BJ (cell line): ENCODE measurements at regions not wholly inside any gene's neighbourhood (a gene's known extent, or its start where the extent isn't known, plus 50 kb on each side); places are given as distances from the start of the nearest gene placed in this dataset.

Experiments used
- CTCF ChIA-PET: fragments of 350-600 bp; formaldehyde crosslinking; extraction: SDS; loops from one replicate; lab custom pipeline; 2021; ENCODE audit warnings: antibody characterized with exemption, inconsistent platforms; lab: Yijun Ruan, JAX
- POLR2A ChIA-PET: fragments of 300-600 bp; sonication (Branson Sonifier 250); formaldehyde crosslinking; extraction: SDS; loops from one replicate; lab custom pipeline; 2021; ENCODE audit warnings: antibody characterized with exemption; lab: Charles Lee
- DNase-seq: peaks from one replicate; pipeline ENCODE4 v3.0.0-alpha.2; 2011; ENCODE audit warnings: low read depth
- H3K27me3 ChIP-seq: 2 replicates; pipeline ENCODE4 v1.6.0; 2011; ENCODE audit warnings: low read length; ENCODE audit not compliant: control insufficient read depth, insufficient read depth
- H3K36me3 ChIP-seq: 2 replicates; pipeline ENCODE4 v1.5.1; 2011; ENCODE audit warnings: low read length; ENCODE audit not compliant: control insufficient read depth, insufficient read depth
- H3K4me3 ChIP-seq: 2 replicates; pipeline ENCODE4 v1.5.1; 2011; ENCODE audit warnings: low read depth, mild to moderate bottlenecking, control low read depth, low read length
- CTCF ChIP-seq: IDR thresholded peaks from 2 replicates; pipeline ENCODE4 v1.5.1; 2011; ENCODE audit warnings: low read depth, mild to moderate bottlenecking, control low read depth, inconsistent platforms, low read length, moderate library complexity; ENCODE audit not compliant: insufficient read depth

GRCh38 chr1:208526613-208527125 lies 282.5 kb upstream of the PLXNA2 start:
- no peaks in the 10 kb centered on the region for H3K27me3 ChIP-seq
- no peaks in the 10 kb centered on the region for H3K36me3 ChIP-seq
- ChIA-PET POLR2A (no interaction called here), CTCF (interaction anchor here (0.6 kb wide), 1 partner anchor 27 kb away, joined by 6 read pairs; no protein-coding TSS in a partner anchor)
- no peak for DNase-seq
- H3K4me3 ChIP-seq: no peak overlapping the region
- TF ChIP-seq CTCF: no peak

GRCh38 chr1:208527156-208527555 lies 283.0 kb upstream of the PLXNA2 start:
- ChIA-PET CTCF (no interaction called here), POLR2A (no interaction called here)
- H3K36me3 ChIP-seq: no peaks in the 10 kb centered on the region

DNA sequence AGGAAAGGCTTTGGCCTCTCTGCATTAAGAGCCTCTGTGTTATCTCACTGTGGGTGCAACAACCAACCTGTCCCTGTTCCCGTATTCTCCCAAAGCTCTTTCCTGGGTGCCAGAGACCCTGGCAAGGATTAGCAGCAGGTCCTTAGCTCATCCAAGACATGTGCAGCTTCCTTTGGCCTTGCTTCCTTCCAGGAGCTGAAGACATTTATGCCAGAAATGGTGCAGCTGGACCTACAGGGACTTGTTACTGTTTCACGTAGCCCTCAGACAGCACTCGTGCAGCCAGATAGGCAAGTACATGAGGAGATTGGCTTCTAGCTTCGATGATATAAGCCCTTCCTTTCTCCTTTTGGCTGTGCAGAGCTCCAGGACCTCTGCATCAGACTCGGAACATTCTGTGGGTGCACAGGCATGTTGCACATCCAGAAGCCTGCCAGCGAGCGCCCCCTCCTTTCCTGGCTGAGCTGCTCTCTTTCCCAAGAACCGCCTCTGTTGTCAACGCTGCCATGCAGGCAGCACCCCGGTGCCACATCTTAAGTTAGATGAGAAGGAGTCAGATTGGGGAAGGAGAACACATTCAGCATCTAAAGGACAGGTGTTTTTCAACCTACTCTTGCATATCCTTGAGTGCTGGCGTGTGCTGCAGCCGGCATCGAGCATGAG lies 284.5 kb upstream of the PLXNA2 start:
- Histone ChIP-seq H3K4me3 (no peak overlapping the region), H3K36me3 (no peaks in the 10 kb centered on the region), H3K27me3 (no peaks in the 10 kb centered on the region)
- no peak for DNase-seq
- ChIA-PET CTCF (interaction anchor here (0.6 to 0.7 kb wide), 2 partner anchors 151 to 454 kb away, joined by 3 read pairs; no protein-coding TSS in a partner anchor), POLR2A (no interaction called here)
- no peak for TF ChIP-seq CTCF

More at GRCh38 chr1:208527156-208527555, 283.0 kb upstream of the PLXNA2 start:
- Histone ChIP-seq H3K4me3 (no peak overlapping the region), H3K27me3 (no peaks in the 10 kb centered on the region)
- TF ChIP-seq CTCF: no peak
- DNase-seq: no peak

GRCh38 chr1:208531003-208531750 lies 287.0 kb upstream of the PLXNA2 start:
- DNase-seq: no peak
- ChIA-PET CTCF (no interaction called here), POLR2A (no interaction called here)
- no peaks in the 10 kb centered on the region for H3K36me3 ChIP-seq
- H3K27me3 ChIP-seq: no peaks in the 10 kb centered on the region
- H3K4me3 ChIP-seq: no peak overlapping the region
- no peak for TF ChIP-seq CTCF
